Osteoblast (primary cell): ENCODE measurements at regions not wholly inside any gene's neighbourhood (a gene's known extent, or its start where the extent isn't known, plus 50 kb on each side); places are given as distances from the start of the nearest gene placed in this dataset.

ENCODE experiments used
- DNase-seq: peaks from one replicate; pipeline ENCODE4 v3.0.0; 2011; ENCODE audit warnings: low spot score, mixed read lengths; ENCODE audit not compliant: insufficient read length; ENCODE audit errors: missing footprints
- H2AFZ ChIP-seq: 2 replicates; pipeline ENCODE4 v1.6.0; 2011; ENCODE audit warnings: mild to moderate bottlenecking, low read length
- H3K27ac ChIP-seq: 2 replicates; pipeline ENCODE4 v1.5.1; 2011; ENCODE audit warnings: mild to moderate bottlenecking, low read depth, low read length, moderate library complexity
- H3K27me3 ChIP-seq: 2 replicates; pipeline ENCODE4 v1.6.0; 2012; ENCODE audit warnings: mild to moderate bottlenecking, control low read depth, inconsistent platforms, low read length, moderate library complexity; ENCODE audit not compliant: insufficient read depth
- H3K36me3 ChIP-seq: 2 replicates; pipeline ENCODE4 v1.5.1; 2011; ENCODE audit warnings: mild to moderate bottlenecking, low read length, control low read depth, moderate library complexity; ENCODE audit not compliant: insufficient read depth
- H3K4me1 ChIP-seq: 2 replicates; pipeline ENCODE4 v1.5.1; 2011; ENCODE audit warnings: mild to moderate bottlenecking, low read length, control low read depth, moderate library complexity; ENCODE audit not compliant: insufficient read depth
- H3K4me2 ChIP-seq: 2 replicates; pipeline ENCODE4 v1.6.0; 2011; ENCODE audit warnings: mild to moderate bottlenecking, low read length; ENCODE audit not compliant: insufficient read depth
- H3K4me3 ChIP-seq: fragments of 200-600 bp; sonication (generic); 3 replicates; pipeline ENCODE4 v1.5.1; 2012; ENCODE audit warnings: mild to moderate bottlenecking, low read length, inconsistent platforms; ENCODE audit not compliant: insufficient read depth
- H3K79me2 ChIP-seq: 2 replicates; pipeline ENCODE4 v1.6.0; 2012; ENCODE audit warnings: mild to moderate bottlenecking, low read length, control low read depth, inconsistent platforms; ENCODE audit not compliant: insufficient read depth
- H3K9me3 ChIP-seq: 2 replicates; pipeline ENCODE4 v1.5.1; 2011; ENCODE audit warnings: low read depth, low read length, control low read depth
- H4K20me1 ChIP-seq: 2 replicates; pipeline ENCODE4 v1.6.0; 2012; ENCODE audit warnings: mild to moderate bottlenecking, low read length, control low read depth; ENCODE audit not compliant: insufficient read depth
- TF ChIP-seq, protein P1 (sequence below): IDR thresholded peaks from 2 replicates; pipeline ENCODE4 v1.5.1; 2011; ENCODE audit warnings: mild to moderate bottlenecking, low read depth, low read length, moderate library complexity; ENCODE audit errors: extremely low read depth

DNA sequence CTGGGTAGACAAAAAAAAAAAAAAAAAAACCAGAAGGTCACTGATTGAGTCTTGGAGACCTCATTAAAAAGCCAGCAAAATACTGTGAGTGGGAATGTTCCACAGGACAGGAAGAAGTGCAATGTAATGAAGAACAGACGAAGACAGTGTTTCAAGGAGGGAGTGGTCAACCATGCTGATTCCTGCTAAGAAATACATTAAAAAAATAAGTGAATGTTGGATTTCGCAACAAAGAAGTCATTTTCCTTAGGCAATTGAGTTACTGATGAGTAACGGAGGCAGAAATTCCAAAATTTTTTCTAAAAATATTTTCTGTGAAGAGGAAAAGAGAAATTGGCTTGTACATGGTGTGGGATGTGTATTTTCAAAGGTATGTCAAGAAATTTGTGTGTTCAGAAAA, 94.3 kb upstream of the FAM47B start:
- no peak overlapping the region for H3K27ac ChIP-seq
- H2AFZ ChIP-seq, result no peak overlapping the region
- peaks cover 11% of the 10 kb centered on the region for H3K4me1 ChIP-seq
- TF ChIP-seq, protein P1, sequence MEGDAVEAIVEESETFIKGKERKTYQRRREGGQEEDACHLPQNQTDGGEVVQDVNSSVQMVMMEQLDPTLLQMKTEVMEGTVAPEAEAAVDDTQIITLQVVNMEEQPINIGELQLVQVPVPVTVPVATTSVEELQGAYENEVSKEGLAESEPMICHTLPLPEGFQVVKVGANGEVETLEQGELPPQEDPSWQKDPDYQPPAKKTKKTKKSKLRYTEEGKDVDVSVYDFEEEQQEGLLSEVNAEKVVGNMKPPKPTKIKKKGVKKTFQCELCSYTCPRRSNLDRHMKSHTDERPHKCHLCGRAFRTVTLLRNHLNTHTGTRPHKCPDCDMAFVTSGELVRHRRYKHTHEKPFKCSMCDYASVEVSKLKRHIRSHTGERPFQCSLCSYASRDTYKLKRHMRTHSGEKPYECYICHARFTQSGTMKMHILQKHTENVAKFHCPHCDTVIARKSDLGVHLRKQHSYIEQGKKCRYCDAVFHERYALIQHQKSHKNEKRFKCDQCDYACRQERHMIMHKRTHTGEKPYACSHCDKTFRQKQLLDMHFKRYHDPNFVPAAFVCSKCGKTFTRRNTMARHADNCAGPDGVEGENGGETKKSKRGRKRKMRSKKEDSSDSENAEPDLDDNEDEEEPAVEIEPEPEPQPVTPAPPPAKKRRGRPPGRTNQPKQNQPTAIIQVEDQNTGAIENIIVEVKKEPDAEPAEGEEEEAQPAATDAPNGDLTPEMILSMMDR, result no peak
- no peak overlapping the region for H3K4me2 ChIP-seq
- no peak overlapping the region for H3K4me3 ChIP-seq
- H3K36me3 ChIP-seq, result no peaks in the 10 kb centered on the region
- no peaks in the 10 kb centered on the region for H4K20me1 ChIP-seq
- no peaks in the 10 kb centered on the region for H3K79me2 ChIP-seq
- H3K9me3 ChIP-seq, result no peaks in the 10 kb centered on the region
- no peak for DNase-seq
- no peaks in the 10 kb centered on the region for H3K27me3 ChIP-seq

DNA sequence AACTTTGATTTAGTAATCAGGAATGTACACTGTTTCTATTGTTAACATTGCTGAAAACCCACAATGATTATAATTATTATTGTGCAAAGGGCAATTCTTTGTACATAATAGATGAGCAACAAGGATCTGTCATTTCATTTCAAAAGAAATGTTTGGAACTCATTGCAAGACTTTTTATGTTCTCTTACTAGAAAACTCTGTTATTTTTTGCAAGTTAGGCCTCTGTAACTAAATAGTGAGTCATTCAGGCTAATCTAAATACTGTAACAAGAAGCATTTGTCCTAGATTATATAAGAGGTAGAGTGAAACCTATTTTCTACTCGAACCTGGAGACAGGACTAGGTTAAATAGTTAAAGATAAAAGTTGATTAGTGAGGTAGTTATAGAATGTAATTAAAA, 93.2 kb upstream of the FAM47B start:
- no peak overlapping the region for H3K27ac ChIP-seq
- no peaks in the 10 kb centered on the region for H3K27me3 ChIP-seq
- H4K20me1 ChIP-seq, result no peaks in the 10 kb centered on the region
- no peaks in the 10 kb centered on the region for H3K9me3 ChIP-seq
- H3K36me3 ChIP-seq, result no peaks in the 10 kb centered on the region
- TF ChIP-seq, protein P1, result no peak
- H3K4me1 ChIP-seq, result peaks cover 11% of the 10 kb centered on the region
- no peak overlapping the region for H2AFZ ChIP-seq
- H3K79me2 ChIP-seq, result no peaks in the 10 kb centered on the region
- H3K4me2 ChIP-seq, result peak overlapping the region; percentile 20
- DNase-seq, result no peak
- no peak overlapping the region for H3K4me3 ChIP-seq

GRCh38 chrX:34859191-34859590, 83.4 kb upstream of the FAM47B start:
- H3K27me3 ChIP-seq, result no peaks in the 10 kb centered on the region
- TF ChIP-seq, protein P1, result no peak
- no peak overlapping the region for H3K4me2 ChIP-seq
- no peak overlapping the region for H3K4me3 ChIP-seq
- no peaks in the 10 kb centered on the region for H3K36me3 ChIP-seq
- H3K79me2 ChIP-seq, result no peaks in the 10 kb centered on the region
- H3K27ac ChIP-seq, result no peak overlapping the region
- no peaks in the 10 kb centered on the region for H4K20me1 ChIP-seq
- no peaks in the 10 kb centered on the region for H3K9me3 ChIP-seq
- H2AFZ ChIP-seq, result no peak overlapping the region
- no peak for DNase-seq
- no peaks in the 10 kb centered on the region for H3K4me1 ChIP-seq

DNA sequence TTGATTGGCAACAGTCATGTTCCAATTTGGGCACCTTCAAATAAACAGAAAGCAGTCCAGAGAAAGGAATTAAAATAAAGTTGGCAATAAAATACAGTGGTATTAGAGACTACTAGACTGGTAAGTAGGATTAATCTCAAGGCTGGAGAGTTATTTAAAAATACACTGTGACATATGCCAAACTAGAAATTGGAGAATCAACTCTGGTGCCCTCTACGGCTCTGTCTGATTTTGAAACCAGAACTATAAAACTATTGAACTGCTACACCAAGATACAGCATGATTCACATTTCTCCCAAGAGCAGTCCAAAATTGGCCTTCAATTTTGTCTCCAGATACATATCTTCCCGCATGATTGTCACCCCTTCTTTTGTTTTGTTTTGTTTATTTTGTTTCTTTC, 78.7 kb upstream of the FAM47B start:
- Histone ChIP-seq H3K27ac (no peak overlapping the region), H3K4me1 (peaks cover 9% of the 10 kb centered on the region)

More for the DNA sequence above, 78.7 kb upstream of the FAM47B start:
- no peak overlapping the region for H3K4me3 ChIP-seq
- H3K9me3 ChIP-seq, result no peaks in the 10 kb centered on the region
- TF ChIP-seq, protein P1, result no peak
- H3K36me3 ChIP-seq, result no peaks in the 10 kb centered on the region
- H2AFZ ChIP-seq, result no peak overlapping the region
- no peak overlapping the region for H3K4me2 ChIP-seq
- no peaks in the 10 kb centered on the region for H3K27me3 ChIP-seq
- H4K20me1 ChIP-seq, result no peaks in the 10 kb centered on the region
- no peaks in the 10 kb centered on the region for H3K79me2 ChIP-seq
- no peak for DNase-seq
